MG63 (cell line): ENCODE measurements at regions not wholly inside any gene's neighbourhood (a gene's known extent, or its start where the extent isn't known, plus 50 kb on each side); places are given as distances from the start of the nearest gene placed in this dataset.

Experiments used
- DNase-seq: peaks from one replicate; pipeline ENCODE4 v3.0.0-alpha.2; 2020
- H3K27me3 ChIP-seq: fragments of 250-450 bp; sonication (Bioruptor Pico); 2 replicates; pipeline ENCODE4 v1.5.1; 2020; ENCODE audit warnings: mild to moderate bottlenecking, moderate library complexity
- H3K36me3 ChIP-seq: fragments of 250-450 bp; sonication (Bioruptor Pico); 2 replicates; pipeline ENCODE4 v1.5.1; 2020; ENCODE audit warnings: mild to moderate bottlenecking, moderate library complexity
- H3K4me3 ChIP-seq: fragments of 250-450 bp; sonication (Bioruptor Pico); 2 replicates; pipeline ENCODE4 v1.5.1; 2020; ENCODE audit warnings: mild to moderate bottlenecking, moderate library complexity
- H3K9me3 ChIP-seq: fragments of 250-450 bp; sonication (Bioruptor Pico); 2 replicates; pipeline ENCODE4 v1.5.1; 2020; ENCODE audit warnings: mild to moderate bottlenecking, moderate library complexity

- Histone ChIP-seq H3K4me3 (no peak overlapping the region), H3K27me3 (no peaks in the 10 kb centered on the region), H3K9me3 (no peaks in the 10 kb centered on the region), H3K36me3 (no peaks in the 10 kb centered on the region)
- no peak for DNase-seq
Measured at GRCh38 chr3:145176907-145177306, 984.1 kb downstream of the PLOD2 start.

GRCh38 chr3:145177828-145178227 is 983.2 kb downstream of the PLOD2 start:
- Histone ChIP-seq H3K27me3 (no peaks in the 10 kb centered on the region), H3K36me3 (no peaks in the 10 kb centered on the region), H3K9me3 (no peaks in the 10 kb centered on the region), H3K4me3 (no peak overlapping the region)
- no peak for DNase-seq

- Histone ChIP-seq H3K27me3 (no peaks in the 10 kb centered on the region), H3K4me3 (peak overlapping the region; percentile 20), H3K9me3 (no peaks in the 10 kb centered on the region), H3K36me3 (no peaks in the 10 kb centered on the region)
- no peak for DNase-seq
Measured at GRCh38 chr3:145182196-145182911, 978.6 kb downstream of the PLOD2 start.

GRCh38 chr3:145183261-145183660 is 977.7 kb downstream of the PLOD2 start:
- Histone ChIP-seq H3K27me3 (no peaks in the 10 kb centered on the region), H3K36me3 (no peaks in the 10 kb centered on the region), H3K4me3 (no peak overlapping the region), H3K9me3 (no peaks in the 10 kb centered on the region)
- DNase-seq: no peak

- no peak for DNase-seq
- H3K4me3 ChIP-seq: no peak overlapping the region
Measured at GRCh38 chr3:145188079-145188770, 972.8 kb downstream of the PLOD2 start.

GRCh38 chr3:145190138-145190537 is 970.8 kb downstream of the PLOD2 start:
- H3K4me3 ChIP-seq: no peak overlapping the region
- DNase-seq: no peak
- H3K27me3 ChIP-seq: no peaks in the 10 kb centered on the region
- no peaks in the 10 kb centered on the region for H3K36me3 ChIP-seq
- H3K9me3 ChIP-seq: no peaks in the 10 kb centered on the region

More at GRCh38 chr3:145188079-145188770, 972.8 kb downstream of the PLOD2 start:
- Histone ChIP-seq H3K27me3 (no peaks in the 10 kb centered on the region), H3K9me3 (no peaks in the 10 kb centered on the region), H3K36me3 (no peaks in the 10 kb centered on the region)

- no peaks in the 10 kb centered on the region for H3K36me3 ChIP-seq
- no peak for DNase-seq
- no peak overlapping the region for H3K4me3 ChIP-seq
- H3K27me3 ChIP-seq: no peaks in the 10 kb centered on the region
- H3K9me3 ChIP-seq: no peaks in the 10 kb centered on the region
Measured at GRCh38 chr3:145190761-145191160, 970.2 kb downstream of the PLOD2 start.

- DNase-seq: no peak
- no peak overlapping the region for H3K4me3 ChIP-seq
- no peaks in the 10 kb centered on the region for H3K27me3 ChIP-seq
Measured at GRCh38 chr3:145191543-145191942, 969.4 kb downstream of the PLOD2 start.

GRCh38 chr3:145197051-145197820 is 963.7 kb downstream of the PLOD2 start:
- H3K27me3 ChIP-seq: no peaks in the 10 kb centered on the region
- DNase-seq: no peak
- no peaks in the 10 kb centered on the region for H3K36me3 ChIP-seq
- no peak overlapping the region for H3K4me3 ChIP-seq
- peaks cover 6% of the 10 kb centered on the region for H3K9me3 ChIP-seq

More at GRCh38 chr3:145191543-145191942, 969.4 kb downstream of the PLOD2 start:
- Histone ChIP-seq H3K36me3 (no peaks in the 10 kb centered on the region), H3K9me3 (no peaks in the 10 kb centered on the region)

GRCh38 chr3:145197821-145198220 is 963.2 kb downstream of the PLOD2 start:
- no peak for DNase-seq
- H3K4me3 ChIP-seq: no peak overlapping the region
- H3K36me3 ChIP-seq: no peaks in the 10 kb centered on the region
- peaks cover 6% of the 10 kb centered on the region for H3K9me3 ChIP-seq
- no peaks in the 10 kb centered on the region for H3K27me3 ChIP-seq

GRCh38 chr3:145209561-145209960 is 951.4 kb downstream of the PLOD2 start:
- Histone ChIP-seq H3K4me3 (no peak overlapping the region), H3K9me3 (no peaks in the 10 kb centered on the region), H3K27me3 (no peaks in the 10 kb centered on the region), H3K36me3 (no peaks in the 10 kb centered on the region)
- DNase-seq: no peak

GRCh38 chr3:145219355-145220235 is 941.4 kb downstream of the PLOD2 start:
- DNase-seq: no peak
- H3K36me3 ChIP-seq: no peaks in the 10 kb centered on the region

GRCh38 chr3:145224886-145225285 is 936.1 kb downstream of the PLOD2 start:
- H3K27me3 ChIP-seq: no peaks in the 10 kb centered on the region
- no peaks in the 10 kb centered on the region for H3K9me3 ChIP-seq
- no peaks in the 10 kb centered on the region for H3K36me3 ChIP-seq
- DNase-seq: no peak
- H3K4me3 ChIP-seq: no peak overlapping the region

More at GRCh38 chr3:145219355-145220235, 941.4 kb downstream of the PLOD2 start:
- H3K4me3 ChIP-seq: no peak overlapping the region
- H3K27me3 ChIP-seq: no peaks in the 10 kb centered on the region
- H3K9me3 ChIP-seq: no peaks in the 10 kb centered on the region

GRCh38 chr3:145243875-145244274 is 917.1 kb downstream of the PLOD2 start:
- H3K4me3 ChIP-seq: no peak overlapping the region
- H3K36me3 ChIP-seq: no peaks in the 10 kb centered on the region
- no peaks in the 10 kb centered on the region for H3K27me3 ChIP-seq
- no peak for DNase-seq
- peaks cover 3% of the 10 kb centered on the region for H3K9me3 ChIP-seq

- H3K9me3 ChIP-seq: peaks cover 3% of the 10 kb centered on the region
- H3K36me3 ChIP-seq: no peaks in the 10 kb centered on the region
- H3K27me3 ChIP-seq: no peaks in the 10 kb centered on the region
- H3K4me3 ChIP-seq: no peak overlapping the region
- DNase-seq: no peak
Measured at GRCh38 chr3:145244327-145244726, 916.7 kb downstream of the PLOD2 start.

GRCh38 chr3:145246291-145246690 is 914.7 kb downstream of the PLOD2 start:
- peaks cover 3% of the 10 kb centered on the region for H3K9me3 ChIP-seq
- H3K4me3 ChIP-seq: no peak overlapping the region
- no peaks in the 10 kb centered on the region for H3K36me3 ChIP-seq
- H3K27me3 ChIP-seq: no peaks in the 10 kb centered on the region
- DNase-seq: no peak
